K562 (cell line): ENCODE measurements at regions not wholly inside any gene's neighbourhood (a gene's known extent, or its start where the extent isn't known, plus 50 kb on each side); places are given as distances from the start of the nearest gene placed in this dataset.
A peak's percentile ranks its signal among the peaks of the same experiment; 100 is the strongest.
"Not testable (repeated sequence)": the region's sequence is repeated elsewhere in the genome, so short reads cannot be mapped to it uniquely, and the experiment has no call there.

Experiments
- CBFB ChIP-seq: sonication (generic); formaldehyde crosslinking; IDR thresholded peaks from 2 replicates; pipeline ENCODE4 v1.4.0; 2020; ENCODE audit warnings: mild to moderate bottlenecking, missing genetic modification reagents
- CBX5 ChIP-seq: IDR thresholded peaks from 2 replicates; pipeline ENCODE4 v1.6.1; 2014; ENCODE audit warnings: low read depth, borderline replicate concordance
- CTCF ChIP-seq, 3 experiments: IDR thresholded peaks in 2 of 3; conservative IDR thresholded peaks in 1 of 3; 2 replicates each; pipeline ENCODE4 v1.5.1; 2011 to 2012; ENCODE audit warnings: low read length in 3 of 3, mild to moderate bottlenecking in 3 of 3, control low read depth in 2 of 3, improper control_type of control experiment in 1 of 3, inconsistent platforms in 1 of 3, low read depth in 1 of 3, mixed read lengths in 1 of 3, moderate library complexity in 1 of 3; ENCODE audit not compliant: insufficient read depth in 2 of 3
- CXXC5 ChIP-seq: fragments of 250-450 bp; sonication (Bioruptor Pico); IDR thresholded peaks from 2 replicates; pipeline ENCODE4 v1.8.0; 2022; ENCODE audit warnings: inconsistent platforms, mild to moderate bottlenecking, moderate library complexity
- MYC ChIP-seq, 2 experiments: fragments of 250-450 bp in 1 of 2; sonication (Bioruptor Pico) in 1 of 2; IDR thresholded peaks; 2 replicates each; pipeline versions ENCODE4 v1.5.1 to v1.6.1; 2012 to 2021; ENCODE audit warnings: low read depth in 2 of 2, borderline replicate concordance in 1 of 2, improper control_type of control experiment in 1 of 2, low read length in 1 of 2, mild to moderate bottlenecking in 1 of 2, moderate library complexity in 1 of 2
- NCOA1 ChIP-seq: fragments of 450-650 bp; IDR thresholded peaks from 2 replicates; pipeline ENCODE4 v1.6.1; 2016; ENCODE audit warnings: low read depth
- NFATC3 ChIP-seq: fragments of 450-650 bp; IDR thresholded peaks from 2 replicates; pipeline ENCODE4 v1.6.1; 2017; ENCODE audit warnings: mild to moderate bottlenecking
- RAD21 ChIP-seq, 2 experiments: fragments of 250-450 bp in 1 of 2; fragments of 450-650 bp in 1 of 2; sonication (Bioruptor Pico) in 1 of 2; formaldehyde crosslinking in 1 of 2; IDR thresholded peaks in 1 of 2; conservative IDR thresholded peaks in 1 of 2; 2 replicates each; pipeline versions ENCODE4 v1.4.0 to v1.8.0; 2020 to 2022; ENCODE audit warnings: mild to moderate bottlenecking in 2 of 2, moderate library complexity in 1 of 2
- THRA ChIP-seq: fragments of 450-650 bp; IDR thresholded peaks from 2 replicates; pipeline ENCODE4 v1.6.1; 2017; ENCODE audit warnings: mild to moderate bottlenecking, moderate library complexity
- TF ChIP-seq, protein P1 (sequence below): fragments of 250-450 bp; sonication (Bioruptor Pico); IDR thresholded peaks from 2 replicates; pipeline ENCODE4 v1.5.0; 2021; ENCODE audit warnings: mild to moderate bottlenecking, moderate library complexity
- TF ChIP-seq, protein P2 (sequence below): fragments of 450-650 bp; formaldehyde crosslinking; conservative IDR thresholded peaks from 2 replicates; pipeline ENCODE4 v1.4.0; 2022; ENCODE audit warnings: mild to moderate bottlenecking, missing genetic modification characterization
- TF ChIP-seq, protein P3 (sequence below): fragments of 250-450 bp; sonication (Bioruptor Pico); IDR thresholded peaks from 2 replicates; pipeline ENCODE4 v1.8.0; 2022; ENCODE audit warnings: moderate library complexity, mild to moderate bottlenecking, inconsistent platforms
- TF ChIP-seq, protein P4 (sequence below): sonication (generic); formaldehyde crosslinking; IDR thresholded peaks from 2 replicates; pipeline ENCODE4 v1.8.1; 2022; ENCODE audit warnings: missing genetic modification reagents

DNA sequence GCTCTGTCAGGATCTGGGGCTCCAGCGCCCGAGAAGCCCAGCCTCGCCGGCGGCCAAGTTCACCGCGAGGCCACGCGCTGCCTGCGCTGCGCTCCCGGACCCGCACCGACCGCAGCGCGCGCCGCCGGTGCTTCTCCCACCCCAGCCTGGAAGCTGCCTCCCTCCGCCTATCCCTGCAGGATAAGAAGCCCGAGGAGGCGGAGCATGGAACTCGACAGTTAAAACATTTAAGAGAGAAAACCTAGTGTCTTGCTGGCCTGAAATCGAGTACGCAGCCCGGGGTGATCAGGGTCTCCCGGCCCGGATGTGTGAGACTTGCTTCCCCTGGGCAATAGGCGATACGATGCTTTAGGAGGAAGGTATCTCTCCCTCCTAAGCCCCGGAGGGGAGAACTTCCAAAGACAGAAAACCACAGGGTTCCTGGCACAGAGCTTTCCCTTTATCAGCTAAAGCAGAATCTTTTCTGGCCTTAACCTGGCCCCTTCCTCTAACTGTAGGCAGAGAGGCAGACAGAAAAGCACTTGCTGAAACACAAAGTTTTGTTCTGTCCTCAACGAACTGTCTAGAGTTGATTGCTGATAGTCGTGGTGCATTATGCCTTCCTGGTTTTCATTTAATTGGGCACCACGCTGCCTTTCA, 163.5 kb upstream of the PLGLB2 start:
- TF ChIP-seq NCOA1; CTCF (IDR thresholded peaks at IDR 0.05 in 2 of 3, conservative IDR thresholded peaks at IDR 0.05 in 1 of 3; ENCODE audit: insufficient read depth in 2 of 3, low read depth in 1 of 3, low read length in 3 of 3); MYC (IDR thresholded peaks at IDR 0.05; ENCODE audit: low read depth, low read length); MYC (CRISPR knock-in tag; IDR thresholded peaks at IDR 0.05; ENCODE audit: borderline replicate concordance, low read depth); THRA; CBX5; CBFB (CRISPR knock-in tag); RAD21 (CRISPR knock-in tag; conservative IDR thresholded peaks at IDR 0.05 in 1 of 2, IDR thresholded peaks at IDR 0.05 in 1 of 2); NFATC3: not testable (repeated sequence)
- TF ChIP-seq, protein P1, sequence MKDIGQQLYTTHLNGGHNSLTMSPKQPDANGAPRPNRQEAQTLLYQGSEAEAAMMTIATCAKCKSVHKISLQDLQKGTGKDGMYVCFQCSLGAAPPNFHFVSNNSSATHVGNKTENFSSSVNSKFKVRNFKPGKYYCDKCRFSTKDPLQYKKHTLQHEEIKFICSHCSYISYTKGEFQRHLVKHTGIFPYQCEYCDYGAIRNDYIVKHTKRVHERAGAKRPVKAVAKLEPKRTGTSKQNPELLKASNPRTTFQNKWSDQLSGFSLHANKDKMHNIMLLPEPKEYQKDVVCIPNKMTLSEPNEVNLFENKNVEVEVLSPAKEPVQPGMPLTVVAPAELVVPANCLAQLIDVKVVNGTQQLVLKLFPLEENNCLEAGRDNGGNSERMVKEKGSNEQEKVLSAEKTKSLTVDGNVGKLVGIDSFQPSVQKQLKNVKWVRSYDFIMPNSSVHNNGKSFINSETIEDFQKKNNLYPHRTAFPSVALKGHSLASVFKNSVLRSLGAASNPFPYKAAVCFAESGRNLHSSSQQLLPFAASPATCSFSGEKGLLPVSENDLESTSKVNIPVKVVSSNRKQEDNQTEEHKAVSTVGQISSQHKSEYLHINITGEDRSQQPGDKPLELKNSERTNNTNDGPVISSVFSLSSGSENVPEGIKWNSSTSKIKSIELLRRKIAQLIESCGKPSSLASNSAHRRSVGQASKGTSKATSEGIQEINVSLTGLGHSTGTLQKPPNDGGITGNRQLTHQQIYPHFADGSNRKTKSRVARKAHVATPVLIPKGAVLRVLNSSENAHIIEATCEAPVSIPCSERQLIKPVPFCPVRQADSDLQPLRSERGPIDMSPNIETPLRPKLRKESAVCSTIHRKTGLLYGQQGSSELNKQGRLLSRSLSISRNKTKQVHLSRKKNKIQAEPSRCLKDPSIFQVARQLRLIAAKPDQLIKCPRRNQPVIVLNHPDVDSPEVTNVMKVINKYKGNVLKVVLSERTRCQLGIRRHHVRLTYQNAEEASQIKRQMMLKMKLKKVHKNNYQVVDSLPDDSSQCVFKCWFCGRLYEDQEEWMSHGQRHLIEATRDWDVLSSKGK (CRISPR knock-in tag), result not testable (repeated sequence)
- TF ChIP-seq, protein P2, sequence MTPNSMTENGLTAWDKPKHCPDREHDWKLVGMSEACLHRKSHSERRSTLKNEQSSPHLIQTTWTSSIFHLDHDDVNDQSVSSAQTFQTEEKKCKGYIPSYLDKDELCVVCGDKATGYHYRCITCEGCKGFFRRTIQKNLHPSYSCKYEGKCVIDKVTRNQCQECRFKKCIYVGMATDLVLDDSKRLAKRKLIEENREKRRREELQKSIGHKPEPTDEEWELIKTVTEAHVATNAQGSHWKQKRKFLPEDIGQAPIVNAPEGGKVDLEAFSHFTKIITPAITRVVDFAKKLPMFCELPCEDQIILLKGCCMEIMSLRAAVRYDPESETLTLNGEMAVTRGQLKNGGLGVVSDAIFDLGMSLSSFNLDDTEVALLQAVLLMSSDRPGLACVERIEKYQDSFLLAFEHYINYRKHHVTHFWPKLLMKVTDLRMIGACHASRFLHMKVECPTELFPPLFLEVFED (CRISPR knock-in tag), result not testable (repeated sequence)
- TF ChIP-seq, protein P3, sequence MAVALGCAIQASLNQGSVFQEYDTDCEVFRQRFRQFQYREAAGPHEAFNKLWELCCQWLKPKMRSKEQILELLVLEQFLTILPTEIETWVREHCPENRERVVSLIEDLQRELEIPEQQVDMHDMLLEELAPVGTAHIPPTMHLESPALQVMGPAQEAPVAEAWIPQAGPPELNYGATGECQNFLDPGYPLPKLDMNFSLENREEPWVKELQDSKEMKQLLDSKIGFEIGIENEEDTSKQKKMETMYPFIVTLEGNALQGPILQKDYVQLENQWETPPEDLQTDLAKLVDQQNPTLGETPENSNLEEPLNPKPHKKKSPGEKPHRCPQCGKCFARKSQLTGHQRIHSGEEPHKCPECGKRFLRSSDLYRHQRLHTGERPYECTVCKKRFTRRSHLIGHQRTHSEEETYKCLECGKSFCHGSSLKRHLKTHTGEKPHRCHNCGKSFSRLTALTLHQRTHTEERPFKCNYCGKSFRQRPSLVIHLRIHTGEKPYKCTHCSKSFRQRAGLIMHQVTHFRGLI (CRISPR knock-in tag), result not testable (repeated sequence)
- TF ChIP-seq, protein P4, sequence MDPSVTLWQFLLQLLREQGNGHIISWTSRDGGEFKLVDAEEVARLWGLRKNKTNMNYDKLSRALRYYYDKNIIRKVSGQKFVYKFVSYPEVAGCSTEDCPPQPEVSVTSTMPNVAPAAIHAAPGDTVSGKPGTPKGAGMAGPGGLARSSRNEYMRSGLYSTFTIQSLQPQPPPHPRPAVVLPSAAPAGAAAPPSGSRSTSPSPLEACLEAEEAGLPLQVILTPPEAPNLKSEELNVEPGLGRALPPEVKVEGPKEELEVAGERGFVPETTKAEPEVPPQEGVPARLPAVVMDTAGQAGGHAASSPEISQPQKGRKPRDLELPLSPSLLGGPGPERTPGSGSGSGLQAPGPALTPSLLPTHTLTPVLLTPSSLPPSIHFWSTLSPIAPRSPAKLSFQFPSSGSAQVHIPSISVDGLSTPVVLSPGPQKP (CRISPR knock-in tag), result not testable (repeated sequence)
- peak; percentile 58 for TF ChIP-seq CXXC5
